Keratinocyte (primary cell): ENCODE measurements at regions not wholly inside any gene's neighbourhood (a gene's known extent, or its start where the extent isn't known, plus 50 kb on each side); places are given as distances from the start of the nearest gene placed in this dataset.

Experiments used
- DNase-seq: peaks from one replicate; pipeline ENCODE4 v3.0.0-alpha.2; 2011; ENCODE audit warnings: low read depth, missing footprints, low spot score
- FAIRE-seq: peaks from 2 replicates; lab custom pipeline; 2011; peaks lifted over from hg19 to GRCh38; lab: Jason Lieb, UNC
- H2AFZ ChIP-seq: 2 replicates; pipeline ENCODE4 v1.6.0; 2012; ENCODE audit warnings: low read length, control low read depth, inconsistent platforms; ENCODE audit not compliant: control insufficient read depth
- H3K27ac ChIP-seq: 2 replicates; pipeline ENCODE4 v1.5.1; 2011; ENCODE audit warnings: low read length; ENCODE audit not compliant: control insufficient read depth, insufficient read depth
- H3K27me3 ChIP-seq: 3 replicates; pipeline ENCODE4 v1.6.0; 2011; ENCODE audit warnings: low read length; ENCODE audit not compliant: control insufficient read depth, insufficient read depth; ENCODE audit errors: extremely low read depth
- H3K36me3 ChIP-seq, 2 experiments: 2 replicates in 1 of 2; 3 replicates in 1 of 2; pipeline ENCODE4 v1.5.1; 2011; ENCODE audit warnings: low read length in 2 of 2, mild to moderate bottlenecking in 1 of 2; ENCODE audit not compliant: control insufficient read depth in 2 of 2, insufficient read depth in 2 of 2; ENCODE audit errors: extremely low read depth in 1 of 2
- H3K4me1 ChIP-seq: 3 replicates; pipeline ENCODE4 v1.5.1; 2011; ENCODE audit warnings: low read length; ENCODE audit not compliant: control insufficient read depth, insufficient read depth; ENCODE audit errors: extremely low read depth
- H3K4me2 ChIP-seq: 3 replicates; pipeline ENCODE4 v1.6.0; 2011; ENCODE audit warnings: low read depth, low read length; ENCODE audit not compliant: control insufficient read depth, insufficient read depth; ENCODE audit errors: extremely low read depth
- H3K4me3 ChIP-seq, 3 experiments: fragments of 200-600 bp in 1 of 3; sonication (generic) in 1 of 3; 2 replicates in 2 of 3; 3 replicates in 1 of 3; pipeline ENCODE4 v1.5.1; 2011 to 2016; ENCODE audit warnings: low read length in 3 of 3, mild to moderate bottlenecking in 3 of 3, control low read depth in 2 of 3, inconsistent platforms in 1 of 3, low read depth in 1 of 3, mixed read lengths in 1 of 3, mixed run types in 1 of 3, moderate library complexity in 1 of 3; ENCODE audit not compliant: control insufficient read depth in 2 of 3, insufficient read depth in 2 of 3; ENCODE audit errors: extremely low read depth in 1 of 3
- H3K79me2 ChIP-seq: 2 replicates; pipeline ENCODE4 v1.6.0; 2012; ENCODE audit warnings: low read length; ENCODE audit not compliant: control insufficient read depth, insufficient read depth
- H3K9ac ChIP-seq: 3 replicates; pipeline ENCODE4 v1.6.0; 2011; ENCODE audit warnings: low read length; ENCODE audit not compliant: control insufficient read depth, insufficient read depth; ENCODE audit errors: extremely low read depth
- H3K9me1 ChIP-seq: 3 replicates; pipeline ENCODE4 v1.6.0; 2011; ENCODE audit warnings: low read length; ENCODE audit not compliant: control insufficient read depth, insufficient read depth; ENCODE audit errors: extremely low read depth
- H3K9me3 ChIP-seq: 2 replicates; pipeline ENCODE4 v1.5.1; 2012; ENCODE audit warnings: low read depth, low read length; ENCODE audit not compliant: control insufficient read depth
- H4K20me1 ChIP-seq: 3 replicates; pipeline ENCODE4 v1.6.0; 2011; ENCODE audit warnings: low read length; ENCODE audit not compliant: control insufficient read depth, insufficient read depth; ENCODE audit errors: extremely low read depth
- EZH2 ChIP-seq: IDR thresholded peaks from one replicate; pipeline ENCODE4 v1.6.1; 2012; ENCODE audit warnings: inconsistent platforms, mild to moderate bottlenecking, low read length, moderate library complexity
- dilution Hi-C: fragments of 300-500 bp; cut with MboI; formaldehyde crosslinking; loops from one replicate; pipeline ENCODE4 v1.7.0; 2020; ENCODE audit warnings: low sequenced_read_pairs; ENCODE audit not compliant: extremely low pct_ligation_motif_present
- TF ChIP-seq, protein P1 (sequence below), 3 experiments: IDR thresholded peaks in 1 of 3; conservative IDR thresholded peaks in 1 of 3; optimal IDR thresholded peaks in 1 of 3; 2 replicates in 2 of 3; 3 replicates in 1 of 3; pipeline versions ENCODE3 to v1.5.1; 2011; ENCODE audit warnings: low read length in 3 of 3, mild to moderate bottlenecking in 3 of 3, moderate library complexity in 2 of 3, control low read depth in 1 of 3, inconsistent platforms in 1 of 3; ENCODE audit not compliant: insufficient read depth in 2 of 3; ENCODE audit errors: extremely low read depth in 1 of 3

DNA sequence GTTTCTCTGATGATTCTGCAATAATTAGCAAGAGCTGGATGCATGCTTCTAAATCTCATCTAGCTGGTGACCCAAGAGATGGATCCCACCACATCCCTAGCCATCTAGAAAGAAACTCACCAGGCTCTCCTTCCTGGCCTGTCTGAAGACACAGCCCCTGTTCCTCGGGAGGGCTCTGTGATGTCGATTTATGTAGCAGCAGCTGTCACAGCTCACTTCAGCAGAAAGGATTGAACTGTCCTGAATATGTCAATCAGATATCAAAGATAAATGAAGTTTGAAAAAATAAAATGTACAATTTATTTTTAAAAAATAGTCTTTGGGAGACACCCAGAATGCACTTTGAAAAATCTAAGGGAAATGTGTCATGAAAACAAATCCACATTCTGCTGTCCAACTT, 67.3 kb upstream of the TSHZ2 start:
- FAIRE-seq = no peak
- Histone ChIP-seq H3K27ac (no peak overlapping the region), H3K9me1 (no peaks in the 10 kb centered on the region), H3K79me2 (no peaks in the 10 kb centered on the region), H3K27me3 (no peaks in the 10 kb centered on the region), H3K36me3 (no peaks in the 10 kb centered on the region), H3K4me2 (no peak overlapping the region), H3K4me1 (no peaks in the 10 kb centered on the region), H3K9me3 (no peaks in the 10 kb centered on the region), H2AFZ (no peak overlapping the region), H4K20me1 (no peaks in the 10 kb centered on the region), H3K4me3 (no peak overlapping the region), H3K9ac (no peak overlapping the region)
- dilution Hi-C loops = no loop called here
- TF ChIP-seq EZH2 = no peak
- TF ChIP-seq, protein P1, sequence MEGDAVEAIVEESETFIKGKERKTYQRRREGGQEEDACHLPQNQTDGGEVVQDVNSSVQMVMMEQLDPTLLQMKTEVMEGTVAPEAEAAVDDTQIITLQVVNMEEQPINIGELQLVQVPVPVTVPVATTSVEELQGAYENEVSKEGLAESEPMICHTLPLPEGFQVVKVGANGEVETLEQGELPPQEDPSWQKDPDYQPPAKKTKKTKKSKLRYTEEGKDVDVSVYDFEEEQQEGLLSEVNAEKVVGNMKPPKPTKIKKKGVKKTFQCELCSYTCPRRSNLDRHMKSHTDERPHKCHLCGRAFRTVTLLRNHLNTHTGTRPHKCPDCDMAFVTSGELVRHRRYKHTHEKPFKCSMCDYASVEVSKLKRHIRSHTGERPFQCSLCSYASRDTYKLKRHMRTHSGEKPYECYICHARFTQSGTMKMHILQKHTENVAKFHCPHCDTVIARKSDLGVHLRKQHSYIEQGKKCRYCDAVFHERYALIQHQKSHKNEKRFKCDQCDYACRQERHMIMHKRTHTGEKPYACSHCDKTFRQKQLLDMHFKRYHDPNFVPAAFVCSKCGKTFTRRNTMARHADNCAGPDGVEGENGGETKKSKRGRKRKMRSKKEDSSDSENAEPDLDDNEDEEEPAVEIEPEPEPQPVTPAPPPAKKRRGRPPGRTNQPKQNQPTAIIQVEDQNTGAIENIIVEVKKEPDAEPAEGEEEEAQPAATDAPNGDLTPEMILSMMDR (optimal IDR thresholded peaks at IDR 0.05 in 1 of 3, IDR thresholded peaks at IDR 0.05 in 1 of 3, conservative IDR thresholded peaks at IDR 0.05 in 1 of 3; ENCODE audit: extremely low read depth in 1 of 3, insufficient read depth in 2 of 3, low read length in 3 of 3) = no peak
- DNase-seq = no peak

DNA sequence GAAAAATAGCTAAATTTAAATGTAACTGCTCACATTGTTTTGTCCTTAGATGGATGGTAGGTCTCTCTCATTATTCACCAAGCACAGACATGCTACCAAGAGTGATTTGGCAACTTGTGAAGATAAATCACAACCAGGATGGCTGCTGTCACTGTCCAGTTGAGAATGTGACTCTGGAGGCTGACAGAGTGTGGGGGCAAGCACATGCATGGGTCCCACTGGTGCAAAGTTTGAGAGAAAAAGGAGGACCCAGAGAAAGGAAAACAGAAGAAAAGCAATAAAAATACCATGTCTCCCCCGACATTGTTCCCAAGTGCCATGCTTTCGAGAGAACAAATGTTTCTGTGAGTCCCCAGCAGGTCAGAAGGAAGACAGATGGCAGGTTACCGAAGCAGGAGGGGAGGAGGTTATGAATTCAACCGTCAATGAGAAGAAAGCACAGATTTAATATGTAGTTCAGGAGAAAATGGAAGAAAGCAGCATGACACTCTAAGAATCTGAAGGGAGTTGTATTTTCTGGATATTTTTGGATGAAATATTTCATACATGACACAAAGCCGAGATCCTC, 73.0 kb upstream of the TSHZ2 start:
- H3K79me2 ChIP-seq = no peaks in the 10 kb centered on the region
- no peak overlapping the region for H3K4me3 ChIP-seq
- no peak overlapping the region for H3K4me2 ChIP-seq
- DNase-seq (no peak), FAIRE-seq (no peak)
- peaks cover 4% of the 10 kb centered on the region for H3K4me1 ChIP-seq
- H4K20me1 ChIP-seq = no peaks in the 10 kb centered on the region
- dilution Hi-C loops = no loop called here
- no peaks in the 10 kb centered on the region for H3K36me3 ChIP-seq
- TF ChIP-seq EZH2 = no peak
- TF ChIP-seq, protein P1 (optimal IDR thresholded peaks at IDR 0.05 in 1 of 3, IDR thresholded peaks at IDR 0.05 in 1 of 3, conservative IDR thresholded peaks at IDR 0.05 in 1 of 3; ENCODE audit: extremely low read depth in 1 of 3, insufficient read depth in 2 of 3, low read length in 3 of 3) = no peak
- H3K27ac ChIP-seq = no peak overlapping the region
- H2AFZ ChIP-seq = no peak overlapping the region
- H3K9ac ChIP-seq = no peak overlapping the region
- no peaks in the 10 kb centered on the region for H3K9me3 ChIP-seq
- H3K9me1 ChIP-seq = no peaks in the 10 kb centered on the region
- H3K27me3 ChIP-seq = no peaks in the 10 kb centered on the region
